Heart left ventricle (tissue), 16 donors: ENCODE measurements at regions not wholly inside any gene's neighbourhood (a gene's known extent, or its start where the extent isn't known, plus 50 kb on each side); places are given as distances from the start of the nearest gene placed in this dataset.

Experiments used
- ATAC-seq, 4 donors: fragments of 200-7000 bp; cut with Tn5 transposase; one replicate each; pipeline ENCODE4 v1.9.1; 2020 to 2022; ENCODE audit warnings: moderate library complexity in 4 of 4, mild to moderate bottlenecking in 3 of 4, moderate number of reproducible peaks in 1 of 4
- DNase-seq, 5 donors: peaks; one replicate each; pipeline ENCODE4 v3.0.0-alpha.2; 2020
- H3K27ac ChIP-seq, 12 donors: fragments of 200-600 bp; sonication (generic) in 4 of 12; one replicate each; pipeline versions ENCODE4 v1.5.0 to v1.8.0; 2016 to 2022; ENCODE audit warnings: mild to moderate bottlenecking in 2 of 12
- H3K27me3 ChIP-seq, 9 donors: fragments of 200-600 bp; sonication (generic) in 2 of 9; one replicate each; pipeline versions ENCODE4 v1.5.1 to v1.8.0; 2016 to 2022; ENCODE audit warnings: mild to moderate bottlenecking in 3 of 9
- H3K36me3 ChIP-seq, 9 donors: fragments of 200-600 bp; sonication (generic) in 2 of 9; one replicate each; pipeline versions ENCODE4 v1.5.0 to v1.8.0; 2018 to 2022; ENCODE audit warnings: mild to moderate bottlenecking in 2 of 9
- H3K4me1 ChIP-seq, 12 donors: fragments of 200-600 bp; sonication (generic) in 4 of 12; one replicate each; pipeline versions ENCODE4 v1.5.0 to v1.8.0; 2016 to 2022; ENCODE audit warnings: mild to moderate bottlenecking in 3 of 12
- H3K4me3 ChIP-seq, 12 donors: fragments of 200-600 bp; sonication (generic) in 4 of 12; one replicate each; pipeline versions ENCODE4 v1.5.0 to v1.8.0; 2017 to 2022; ENCODE audit warnings: mild to moderate bottlenecking in 9 of 12, moderate library complexity in 4 of 12
- H3K9me3 ChIP-seq, 12 donors: fragments of 200-600 bp; sonication (generic) in 4 of 12; one replicate each; pipeline versions ENCODE4 v1.5.0 to v1.8.0; 2016 to 2022; ENCODE audit warnings: mild to moderate bottlenecking in 1 of 12
- POLR2A ChIP-seq, 2 donors: fragments of 450-650 bp; IDR thresholded peaks; one replicate each; pipeline ENCODE4 v1.6.1; 2017; ENCODE audit warnings: antibody characterized with exemption in 2 of 2, mild to moderate bottlenecking in 2 of 2, moderate library complexity in 2 of 2
- WGBS, 4 donors: extraction: QIAGEN DNeasy Blood & Tissue Kit in 2 of 4; methylation state at CpG; one replicate each; pipeline versions ENCODE4 v1.1.5 to v1.1.7; 2013 to 2018; 5-methylcytosine and 5-hydroxymethylcytosine counted together
- intact Hi-C, 10 donors: fragments of 100-400 bp; cut with DNase I; formaldehyde crosslinking; loops; one replicate each; pipeline versions ENCODE4 v1.11.1 to v1.14.2; 2022
- TF ChIP-seq, protein P1 (sequence below), 12 donors: fragments of 200-600 bp; sonication (generic) in 4 of 12; IDR thresholded peaks; one replicate each; pipeline versions ENCODE4 v1.5.0 to v1.8.0; 2018 to 2022; ENCODE audit warnings: antibody characterized with exemption in 12 of 12, mild to moderate bottlenecking in 5 of 12
- donor health status: ischemic (EF 13 %, LVEDD 7.1; RV severe dilation, severe dysfunction).
- donor health status: healthy with polysubstance abuse.
- donor health status: DM: no; HTN: yes; CAD: no.
- donor health status: DM: no; HTN: no; CAD: no.
- donor health status: ischemic (EF 25% LVEDD 6.9; RV normal size, moderate dysfunction).
- donor health status: ischemic (EF 25% LVEDD 5.7; RV mildly dilated, moderate dysfunction).
- donor health status: healthy.
- donor health status: DM: yes; HTN: yes; CAD: no.
- donor health status: ischemic (EF 35%, LVEDD 5.7; RV mildly dilated, moderate dysfunction).
- donor health status: nonischemic (EF 11% LVEDD 7.7; RV severe dilation, severe dysfunction).
- donor health status: DM: yes; HTN: yes; CAD: no.
- donor health status: PGD.
- donor health status: ischemic (EF 29% LVEDD 5.4; RV normal size, mild dysfunction).
- donor health status: nonischemic (EF 23%, LVEDD 6.1; RV moderate dilation, normal function).

DNA sequence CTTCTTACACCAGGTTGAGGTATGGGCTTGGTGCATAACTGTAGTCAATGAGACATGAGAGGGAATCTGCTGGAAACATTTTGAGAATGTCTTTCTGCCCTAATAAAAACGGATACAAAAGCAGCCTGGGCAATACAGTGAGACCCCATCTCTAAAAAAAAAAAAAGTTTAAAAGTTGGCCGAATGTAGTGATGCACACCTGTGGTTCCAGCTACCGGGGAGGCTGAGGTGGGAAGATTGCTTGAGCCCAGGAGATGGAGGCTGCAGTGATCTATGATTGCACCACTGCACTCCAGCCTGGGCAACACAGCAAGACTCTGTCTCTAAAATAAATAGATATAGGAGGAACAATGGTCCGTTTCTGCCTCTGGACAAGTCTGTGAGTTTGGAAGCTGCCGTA is 81.5 kb upstream of the FAM171A1 start:
- no peak for DNase-seq
- 90 to 91% (median 91%) methylated on average over 5 of the region's 5 CpGs for WGBS, 4 donors
- TF ChIP-seq, protein P1, sequence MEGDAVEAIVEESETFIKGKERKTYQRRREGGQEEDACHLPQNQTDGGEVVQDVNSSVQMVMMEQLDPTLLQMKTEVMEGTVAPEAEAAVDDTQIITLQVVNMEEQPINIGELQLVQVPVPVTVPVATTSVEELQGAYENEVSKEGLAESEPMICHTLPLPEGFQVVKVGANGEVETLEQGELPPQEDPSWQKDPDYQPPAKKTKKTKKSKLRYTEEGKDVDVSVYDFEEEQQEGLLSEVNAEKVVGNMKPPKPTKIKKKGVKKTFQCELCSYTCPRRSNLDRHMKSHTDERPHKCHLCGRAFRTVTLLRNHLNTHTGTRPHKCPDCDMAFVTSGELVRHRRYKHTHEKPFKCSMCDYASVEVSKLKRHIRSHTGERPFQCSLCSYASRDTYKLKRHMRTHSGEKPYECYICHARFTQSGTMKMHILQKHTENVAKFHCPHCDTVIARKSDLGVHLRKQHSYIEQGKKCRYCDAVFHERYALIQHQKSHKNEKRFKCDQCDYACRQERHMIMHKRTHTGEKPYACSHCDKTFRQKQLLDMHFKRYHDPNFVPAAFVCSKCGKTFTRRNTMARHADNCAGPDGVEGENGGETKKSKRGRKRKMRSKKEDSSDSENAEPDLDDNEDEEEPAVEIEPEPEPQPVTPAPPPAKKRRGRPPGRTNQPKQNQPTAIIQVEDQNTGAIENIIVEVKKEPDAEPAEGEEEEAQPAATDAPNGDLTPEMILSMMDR (IDR thresholded peaks at IDR 0.05): no peak
- TF ChIP-seq POLR2A (IDR thresholded peaks at IDR 0.05): no peak
- Histone ChIP-seq H3K36me3 (no peaks in the 10 kb centered on the region), H3K4me3 (no peak overlapping the region), H3K27ac (no peak overlapping the region), H3K27me3 (peaks cover 0 to 14% (median 0%) of the 10 kb centered on the region in 9 donors), H3K9me3 (peaks cover 0 to 1% (median 0%) of the 10 kb centered on the region in 12 donors), H3K4me1 (peaks cover 0 to 4% (median 0%) of the 10 kb centered on the region in 12 donors)
- no peak for ATAC-seq
- intact Hi-C loops: no loop called here

DNA sequence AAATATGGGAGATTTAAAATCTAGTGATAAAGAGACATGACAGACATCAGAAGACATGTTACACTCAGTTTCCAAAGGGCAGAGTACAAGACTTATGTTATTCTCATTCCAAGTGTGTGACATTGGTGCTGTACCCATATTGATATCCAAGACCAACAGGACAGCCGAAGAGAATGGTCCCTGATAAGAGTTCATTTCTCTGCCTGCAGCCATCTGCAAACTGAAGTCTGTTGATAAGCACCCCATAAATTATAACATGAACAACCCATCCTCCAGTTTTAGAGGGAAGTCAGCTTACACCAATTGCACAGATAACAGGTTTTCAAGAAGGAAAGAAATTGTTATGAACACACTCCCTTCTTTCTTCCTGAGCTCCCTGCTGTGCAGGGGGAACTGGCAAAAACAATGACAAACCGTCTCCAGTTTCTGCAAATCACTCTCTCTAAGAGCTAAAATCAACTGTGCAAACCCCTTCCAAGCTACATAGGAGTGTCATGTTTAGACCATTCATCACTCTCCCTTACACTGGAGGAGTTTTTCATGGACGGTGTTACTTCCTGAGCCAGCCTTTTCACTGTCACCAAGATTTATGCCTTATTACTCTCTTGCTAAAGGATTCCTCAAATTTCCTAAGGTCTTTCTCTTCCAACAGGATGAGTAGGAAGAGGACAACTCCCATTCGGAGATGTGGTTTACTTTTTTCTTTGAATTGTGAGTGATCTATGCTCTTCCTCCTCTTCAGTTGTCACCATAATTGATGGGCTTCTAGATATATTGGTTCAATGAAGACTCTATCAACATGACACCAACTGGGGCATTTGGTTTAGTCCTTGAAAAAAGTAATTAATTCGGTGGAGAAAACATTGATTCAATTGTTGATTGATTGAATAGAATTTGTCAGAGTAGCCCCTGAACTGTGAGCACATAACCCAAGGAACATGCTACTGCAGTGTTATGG is 80.3 kb upstream of the FAM171A1 start:
- intact Hi-C loops: no loop called here
- Histone ChIP-seq H3K27ac (no peak overlapping the region), H3K36me3 (no peaks in the 10 kb centered on the region), H3K4me1 (peaks cover 0 to 4% (median 0%) of the 10 kb centered on the region in 12 donors), H3K27me3 (peaks cover 0 to 14% (median 0%) of the 10 kb centered on the region in 9 donors), H3K4me3 (no peak overlapping the region), H3K9me3 (no peaks in the 10 kb centered on the region)
- DNase-seq (no peak), ATAC-seq (no peak)
- no peak for TF ChIP-seq POLR2A (IDR thresholded peaks at IDR 0.05)
- TF ChIP-seq, protein P1 (IDR thresholded peaks at IDR 0.05): no peak
- 51 to 65% (median 60%) methylated on average over 5 of the region's 5 CpGs for WGBS, 4 donors

DNA sequence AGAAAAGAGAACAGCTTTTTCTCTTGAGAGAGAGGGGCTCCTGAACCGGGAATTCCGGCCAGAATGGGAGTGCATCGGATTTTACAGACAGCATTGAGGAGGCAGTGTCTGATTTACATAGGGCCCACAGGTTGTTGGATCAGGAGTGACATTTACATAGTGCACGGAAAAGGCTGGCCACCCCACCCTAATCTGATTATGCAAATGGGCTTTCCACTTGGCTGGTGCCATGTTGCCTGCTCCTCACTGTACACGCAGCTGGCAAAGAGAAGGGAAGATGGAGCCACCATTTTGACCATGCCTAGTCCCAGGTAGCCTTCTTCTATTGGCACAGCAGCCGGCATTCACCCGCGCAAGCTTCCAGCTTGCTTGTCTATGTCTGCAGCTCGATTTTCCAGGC is 77.5 kb upstream of the FAM171A1 start:
- intact Hi-C loops: no loop called here
- TF ChIP-seq POLR2A (IDR thresholded peaks at IDR 0.05): no peak
- TF ChIP-seq, protein P1 (IDR thresholded peaks at IDR 0.05): no peak
- no peak for DNase-seq
- Histone ChIP-seq H3K36me3 (no peaks in the 10 kb centered on the region), H3K27ac (no peak overlapping the region), H3K4me3 (no peak overlapping the region), H3K9me3 (no peaks in the 10 kb centered on the region), H3K27me3 (peaks cover 0 to 14% (median 0%) of the 10 kb centered on the region in 9 donors), H3K4me1 (peaks cover 0 to 4% (median 0%) of the 10 kb centered on the region in 12 donors)
- 88 to 93% (median 92%) methylated on average over 9 of the region's 9 CpGs for WGBS, 4 donors
- ATAC-seq: no peak

DNA sequence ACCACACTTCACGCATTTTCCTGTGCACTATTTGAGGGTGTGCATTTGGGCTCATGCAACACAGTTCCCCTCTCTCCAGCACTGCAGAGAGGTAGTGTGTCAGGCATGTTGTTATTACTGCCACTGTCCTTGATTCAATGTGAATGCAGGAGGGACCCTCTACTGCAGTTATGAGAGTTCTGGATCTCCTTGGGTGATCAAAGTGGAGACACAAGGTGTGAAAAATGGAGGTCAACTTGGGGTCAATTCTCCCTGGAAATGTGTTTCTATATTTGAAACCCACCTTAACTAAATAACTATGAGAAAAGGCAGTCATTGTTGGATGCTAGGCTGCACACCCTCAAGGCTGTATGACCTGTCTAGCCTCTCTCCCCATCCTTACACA is 73.9 kb upstream of the FAM171A1 start:
- DNase-seq (no peak), ATAC-seq (no peak)
- 50 to 83% (median 81%) methylated on average over 1 of the region's 1 CpG; no CpG with 5 or more reads in 1 of the 4 donors for WGBS, 4 donors
- Histone ChIP-seq H3K36me3 (no peaks in the 10 kb centered on the region), H3K4me3 (no peak overlapping the region), H3K9me3 (no peaks in the 10 kb centered on the region), H3K27me3 (peaks cover 0 to 3% (median 0%) of the 10 kb centered on the region in 9 donors), H3K27ac (no peak overlapping the region), H3K4me1 (peaks cover 0 to 5% (median 0%) of the 10 kb centered on the region in 12 donors)
- intact Hi-C loops: no loop called here
- TF ChIP-seq, protein P1 (IDR thresholded peaks at IDR 0.05): no peak
- TF ChIP-seq POLR2A (IDR thresholded peaks at IDR 0.05): no peak
